ENCODE measurements at regions not wholly inside any gene's neighbourhood (a gene's known extent, or its start where the extent isn't known, plus 50 kb on each side); places are given as distances from the start of the nearest gene placed in this dataset.

DNA sequence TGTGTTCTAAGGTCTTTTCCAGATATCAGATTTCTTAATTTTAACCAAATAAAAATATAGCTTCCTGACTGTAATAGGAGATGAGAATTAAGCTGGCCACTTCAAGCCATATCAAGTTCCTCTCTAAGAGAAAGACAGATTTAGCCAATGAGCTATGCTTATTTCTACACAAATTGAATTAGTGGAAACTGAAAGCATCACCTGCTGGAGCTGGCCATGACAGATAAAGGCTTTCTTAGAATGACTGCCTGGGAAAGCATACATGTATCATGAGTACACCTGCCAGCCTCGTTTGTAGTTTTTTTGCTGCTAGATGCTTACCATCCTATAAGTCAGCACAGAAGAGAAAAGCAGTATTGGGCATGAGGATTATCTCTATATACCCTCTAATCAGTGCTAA lies 53.5 kb upstream of the DBX1 start:
- TF ChIP-seq STAT1 (IDR thresholded peaks at IDR 0.05; ENCODE audit: unreplicated experiment) (no peak), EZH2phosphoT487 (IDR thresholded peaks at IDR 0.05; ENCODE audit: unreplicated experiment) (no peak), EZH2 (IDR thresholded peaks at IDR 0.05; ENCODE audit: low read depth, unreplicated experiment) (no peak), POLR2AphosphoS5 (IDR thresholded peaks at IDR 0.05; ENCODE audit: low read depth) (no peak), ZNF114 (CRISPR knock-in tag; IDR thresholded peaks at IDR 0.05) (no peak), ZNF331 (CRISPR knock-in tag; IDR thresholded peaks at IDR 0.05; ENCODE audit: low read depth) (no peak)
- TF ChIP-seq, protein P1, sequence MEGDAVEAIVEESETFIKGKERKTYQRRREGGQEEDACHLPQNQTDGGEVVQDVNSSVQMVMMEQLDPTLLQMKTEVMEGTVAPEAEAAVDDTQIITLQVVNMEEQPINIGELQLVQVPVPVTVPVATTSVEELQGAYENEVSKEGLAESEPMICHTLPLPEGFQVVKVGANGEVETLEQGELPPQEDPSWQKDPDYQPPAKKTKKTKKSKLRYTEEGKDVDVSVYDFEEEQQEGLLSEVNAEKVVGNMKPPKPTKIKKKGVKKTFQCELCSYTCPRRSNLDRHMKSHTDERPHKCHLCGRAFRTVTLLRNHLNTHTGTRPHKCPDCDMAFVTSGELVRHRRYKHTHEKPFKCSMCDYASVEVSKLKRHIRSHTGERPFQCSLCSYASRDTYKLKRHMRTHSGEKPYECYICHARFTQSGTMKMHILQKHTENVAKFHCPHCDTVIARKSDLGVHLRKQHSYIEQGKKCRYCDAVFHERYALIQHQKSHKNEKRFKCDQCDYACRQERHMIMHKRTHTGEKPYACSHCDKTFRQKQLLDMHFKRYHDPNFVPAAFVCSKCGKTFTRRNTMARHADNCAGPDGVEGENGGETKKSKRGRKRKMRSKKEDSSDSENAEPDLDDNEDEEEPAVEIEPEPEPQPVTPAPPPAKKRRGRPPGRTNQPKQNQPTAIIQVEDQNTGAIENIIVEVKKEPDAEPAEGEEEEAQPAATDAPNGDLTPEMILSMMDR (conservative IDR thresholded peaks at IDR 0.05; ENCODE audit: low read depth in 2 of 2): no peak
- TF ChIP-seq, protein P2, sequence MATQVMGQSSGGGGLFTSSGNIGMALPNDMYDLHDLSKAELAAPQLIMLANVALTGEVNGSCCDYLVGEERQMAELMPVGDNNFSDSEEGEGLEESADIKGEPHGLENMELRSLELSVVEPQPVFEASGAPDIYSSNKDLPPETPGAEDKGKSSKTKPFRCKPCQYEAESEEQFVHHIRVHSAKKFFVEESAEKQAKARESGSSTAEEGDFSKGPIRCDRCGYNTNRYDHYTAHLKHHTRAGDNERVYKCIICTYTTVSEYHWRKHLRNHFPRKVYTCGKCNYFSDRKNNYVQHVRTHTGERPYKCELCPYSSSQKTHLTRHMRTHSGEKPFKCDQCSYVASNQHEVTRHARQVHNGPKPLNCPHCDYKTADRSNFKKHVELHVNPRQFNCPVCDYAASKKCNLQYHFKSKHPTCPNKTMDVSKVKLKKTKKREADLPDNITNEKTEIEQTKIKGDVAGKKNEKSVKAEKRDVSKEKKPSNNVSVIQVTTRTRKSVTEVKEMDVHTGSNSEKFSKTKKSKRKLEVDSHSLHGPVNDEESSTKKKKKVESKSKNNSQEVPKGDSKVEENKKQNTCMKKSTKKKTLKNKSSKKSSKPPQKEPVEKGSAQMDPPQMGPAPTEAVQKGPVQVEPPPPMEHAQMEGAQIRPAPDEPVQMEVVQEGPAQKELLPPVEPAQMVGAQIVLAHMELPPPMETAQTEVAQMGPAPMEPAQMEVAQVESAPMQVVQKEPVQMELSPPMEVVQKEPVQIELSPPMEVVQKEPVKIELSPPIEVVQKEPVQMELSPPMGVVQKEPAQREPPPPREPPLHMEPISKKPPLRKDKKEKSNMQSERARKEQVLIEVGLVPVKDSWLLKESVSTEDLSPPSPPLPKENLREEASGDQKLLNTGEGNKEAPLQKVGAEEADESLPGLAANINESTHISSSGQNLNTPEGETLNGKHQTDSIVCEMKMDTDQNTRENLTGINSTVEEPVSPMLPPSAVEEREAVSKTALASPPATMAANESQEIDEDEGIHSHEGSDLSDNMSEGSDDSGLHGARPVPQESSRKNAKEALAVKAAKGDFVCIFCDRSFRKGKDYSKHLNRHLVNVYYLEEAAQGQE (IDR thresholded peaks at IDR 0.05; ENCODE audit: unreplicated experiment): no peak

All from GM23338 (cell line).